ENCODE measurements at regions not wholly inside any gene's neighbourhood (a gene's known extent, or its start where the extent isn't known, plus 50 kb on each side); places are given as distances from the start of the nearest gene placed in this dataset.

- peak; percentile 20 for DNase-seq (ENCODE audit: low read depth)
- H3K4me3 ChIP-seq (ENCODE audit: low read length), result no peak overlapping the region
- TF ChIP-seq CTCF (conservative IDR thresholded peaks at IDR 0.05; ENCODE audit: low read depth, low read length), result no peak
These were observed 147.9 kb downstream of the AHR start for GRCh38 chr7:17446340-17446739.

DNA sequence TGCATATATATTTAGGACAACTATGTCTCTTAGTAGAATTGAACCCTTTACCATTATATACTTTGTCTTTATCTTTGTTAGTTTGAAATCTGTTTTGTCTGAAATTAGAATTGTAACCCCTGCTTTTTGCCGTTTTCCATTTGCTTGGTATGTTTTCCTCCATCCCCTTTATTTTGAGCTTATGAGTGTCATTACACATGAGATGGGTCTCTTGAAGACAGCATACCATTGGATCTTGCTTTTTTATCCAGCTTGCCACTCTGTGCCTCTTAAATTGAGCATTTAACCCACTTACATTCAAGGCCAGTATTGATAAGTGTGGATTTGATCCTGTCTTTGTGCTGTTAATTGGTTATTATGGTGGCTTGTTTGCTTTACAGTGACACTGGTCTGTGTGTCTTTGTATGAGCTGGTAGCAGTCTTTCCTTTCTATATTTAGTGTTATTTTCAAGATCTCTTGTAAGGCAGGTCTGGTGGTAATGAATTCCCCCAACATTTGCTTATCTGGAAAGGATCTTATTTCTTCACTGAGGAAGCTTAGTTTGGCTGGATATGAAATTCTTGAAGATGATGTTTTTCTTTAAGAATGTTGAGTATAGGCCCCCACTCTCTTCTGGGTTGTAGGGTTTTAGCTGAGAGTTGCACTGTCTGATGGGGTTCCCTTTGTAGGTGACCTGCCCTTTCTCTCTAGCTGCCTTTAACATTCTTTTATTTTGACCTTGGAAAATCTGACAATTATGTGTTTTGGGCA, 149.5 kb downstream of the AHR start:
- TF ChIP-seq CTCF (conservative IDR thresholded peaks at IDR 0.05; ENCODE audit: low read depth, low read length), result no peak
- H3K4me3 ChIP-seq (ENCODE audit: low read length), result no peak overlapping the region
- DNase-seq (ENCODE audit: low read depth), result no peak

DNA sequence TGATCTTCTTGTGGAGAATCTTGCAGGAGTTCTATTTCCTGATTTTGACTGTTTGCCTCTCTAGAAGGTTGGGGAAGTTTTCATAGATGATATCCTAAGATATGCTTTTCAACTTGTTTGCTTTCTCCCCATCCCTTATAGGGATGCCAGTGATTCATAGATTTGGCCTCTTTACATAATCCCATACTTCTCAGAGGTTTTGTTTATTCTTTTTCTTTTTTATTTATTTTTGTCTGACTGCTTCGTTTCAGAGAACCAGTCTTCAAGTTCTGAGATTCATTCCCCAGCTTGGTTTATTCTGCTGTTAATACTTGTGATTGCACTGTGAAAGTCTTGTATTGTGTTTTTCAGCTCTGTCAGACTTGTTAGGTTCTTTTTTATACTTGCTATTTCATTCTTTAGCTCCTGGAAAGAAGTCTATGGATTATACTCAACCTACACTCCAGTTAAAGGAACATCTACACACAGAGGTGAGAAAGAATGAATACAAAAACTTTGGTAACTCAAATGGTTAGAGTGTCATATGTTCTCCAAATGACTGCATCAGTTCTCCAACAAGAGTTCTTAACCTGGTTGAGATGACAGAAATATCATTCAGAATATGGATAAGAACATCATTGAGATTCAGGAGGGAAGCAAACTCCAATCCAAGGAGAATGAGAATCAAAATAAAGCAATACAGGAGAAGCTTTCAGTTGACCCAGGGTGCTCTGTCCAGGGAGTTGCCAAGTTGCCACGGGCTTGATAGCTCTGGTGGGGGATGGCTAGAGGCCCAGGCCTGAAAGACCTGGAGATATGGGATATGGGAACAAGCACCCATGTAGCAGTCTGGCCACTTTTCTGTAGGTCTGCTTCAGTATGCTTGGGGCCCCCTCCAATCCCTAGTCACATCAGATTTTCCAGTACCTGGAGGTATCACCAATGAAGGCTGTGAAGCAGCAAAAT, 150.3 kb downstream of the AHR start:
- TF ChIP-seq CTCF (conservative IDR thresholded peaks at IDR 0.05; ENCODE audit: low read depth, low read length), result no peak
- H3K4me3 ChIP-seq (ENCODE audit: low read length), result no peak overlapping the region
- DNase-seq (ENCODE audit: low read depth), result no peak

GRCh38 chr7:17456541-17456940, 158.1 kb downstream of the AHR start:
- no peak overlapping the region for H3K4me3 ChIP-seq (ENCODE audit: low read length)
- no peak for DNase-seq (ENCODE audit: low read depth)
- no peak for TF ChIP-seq CTCF (conservative IDR thresholded peaks at IDR 0.05; ENCODE audit: low read depth, low read length)

DNA sequence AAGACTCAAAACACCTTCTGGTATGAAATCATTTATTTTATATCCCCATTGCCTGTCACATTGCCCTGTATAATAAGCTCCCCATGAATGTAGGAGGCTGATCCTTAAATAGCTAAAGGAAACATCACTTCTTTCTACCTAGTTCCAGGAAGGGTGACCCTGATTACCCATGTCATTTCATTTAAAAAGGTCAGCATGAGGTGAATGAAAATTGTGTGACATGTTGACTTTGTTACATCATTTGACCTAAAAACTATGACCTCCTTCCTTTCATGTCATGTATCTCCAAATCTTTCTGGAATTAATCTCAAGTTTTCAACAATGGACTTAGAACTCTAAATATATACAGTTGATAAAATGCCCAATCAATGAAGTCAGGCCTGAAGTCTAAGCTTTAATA, 161.5 kb downstream of the AHR start:
- H3K4me3 ChIP-seq (ENCODE audit: low read length), result no peak overlapping the region
- DNase-seq (ENCODE audit: low read depth), result no peak
- no peak for TF ChIP-seq CTCF (conservative IDR thresholded peaks at IDR 0.05; ENCODE audit: low read depth, low read length)

GRCh38 chr7:17460665-17461064, 162.2 kb downstream of the AHR start:
- TF ChIP-seq CTCF (conservative IDR thresholded peaks at IDR 0.05; ENCODE audit: low read depth, low read length), result no peak
- no peak overlapping the region for H3K4me3 ChIP-seq (ENCODE audit: low read length)
- no peak for DNase-seq (ENCODE audit: low read depth)

Data from retinal pigment epithelial cell (primary cell).